ENCODE measurements at regions not wholly inside any gene's neighbourhood (a gene's known extent, or its start where the extent isn't known, plus 50 kb on each side); places are given as distances from the start of the nearest gene placed in this dataset.

GRCh38 chrX:112527903-112528302, 151.8 kb downstream of the LHFPL1 start:
- no peak for TF ChIP-seq CTCF (conservative IDR thresholded peaks at IDR 0.05)
- TF ChIP-seq EZH2 (IDR thresholded peaks at IDR 0.05; ENCODE audit: low read depth) = no peak
